Thoracic aorta (tissue), 2 donors: ENCODE measurements at regions not wholly inside any gene's neighbourhood (a gene's known extent, or its start where the extent isn't known, plus 50 kb on each side); places are given as distances from the start of the nearest gene placed in this dataset.

ENCODE experiments used
- ATAC-seq: fragments of 150-250 bp; one replicate; pipeline ENCODE4 v1.8.0; 2017; ENCODE audit warnings: low read depth; ENCODE audit not compliant: insufficient number of reproducible peaks, low FRiP score
- DNase-seq: peaks from one replicate; pipeline ENCODE4 v3.0.0-alpha.2; 2020; ENCODE audit warnings: low spot score
- H3K27ac ChIP-seq, 2 donors: fragments of 200-600 bp; sonication (generic); 1 replicate in 1 of 2; 2 replicates in 1 of 2; pipeline ENCODE4 v1.5.1; 2016; ENCODE audit warnings: mild to moderate bottlenecking in 2 of 2, moderate library complexity in 2 of 2
- H3K27me3 ChIP-seq: fragments of 200-600 bp; sonication (generic); replicated peaks from 2 replicates; pipeline ENCODE4 v1.6.0; 2016; ENCODE audit warnings: mild to moderate bottlenecking; ENCODE audit not compliant: insufficient read depth
- H3K36me3 ChIP-seq: fragments of 200-600 bp; sonication (generic); one replicate; pipeline ENCODE4 v1.5.1; 2016
- H3K4me1 ChIP-seq, 2 donors: fragments of 200-600 bp; sonication (generic); 1 replicate in 1 of 2; 2 replicates in 1 of 2; pipeline versions ENCODE4 v1.5.1 to v1.6.0; 2016; ENCODE audit warnings: low read depth in 2 of 2, mild to moderate bottlenecking in 1 of 2; ENCODE audit not compliant: control insufficient read depth in 1 of 2
- H3K4me3 ChIP-seq: fragments of 200-600 bp; sonication (generic); 2 replicates; pipeline ENCODE4 v1.5.1; 2016; ENCODE audit warnings: mild to moderate bottlenecking
- H3K9me3 ChIP-seq: fragments of 200-600 bp; sonication (generic); 2 replicates; pipeline ENCODE4 v1.5.1; 2016
- TF ChIP-seq, protein P1 (sequence below): fragments of 200-600 bp; sonication (generic); IDR thresholded peaks from one replicate; pipeline ENCODE4 v1.5.1; 2019; ENCODE audit warnings: antibody characterized with exemption

DNA sequence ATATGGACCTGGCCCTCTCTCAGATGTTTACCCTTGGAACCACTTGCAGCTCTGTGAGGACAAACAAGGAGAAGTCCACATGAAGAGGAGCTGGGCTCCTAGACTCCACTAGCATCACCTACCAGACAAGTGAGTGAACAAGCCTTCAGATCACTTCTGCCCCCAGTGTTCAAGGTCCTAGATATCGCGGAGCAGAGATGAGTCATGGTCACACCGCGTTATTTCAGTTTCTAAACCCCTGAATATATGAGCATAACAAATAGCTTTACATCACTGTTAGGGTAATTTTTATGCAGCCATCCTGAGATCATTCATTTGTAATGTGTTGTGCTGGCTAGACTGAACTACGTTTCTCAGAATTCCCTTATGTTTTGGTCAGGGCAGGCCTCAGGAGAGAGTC, 77.0 kb upstream of the DAP start:
- no peak for DNase-seq
- Histone ChIP-seq H3K36me3 (no peaks in the 10 kb centered on the region), H3K9me3 (no peaks in the 10 kb centered on the region), H3K4me3 (no peak overlapping the region), H3K4me1 (no peaks in the 10 kb centered on the region), H3K27me3 (no peaks in the 10 kb centered on the region), H3K27ac (no peak overlapping the region)
- TF ChIP-seq, protein P1, sequence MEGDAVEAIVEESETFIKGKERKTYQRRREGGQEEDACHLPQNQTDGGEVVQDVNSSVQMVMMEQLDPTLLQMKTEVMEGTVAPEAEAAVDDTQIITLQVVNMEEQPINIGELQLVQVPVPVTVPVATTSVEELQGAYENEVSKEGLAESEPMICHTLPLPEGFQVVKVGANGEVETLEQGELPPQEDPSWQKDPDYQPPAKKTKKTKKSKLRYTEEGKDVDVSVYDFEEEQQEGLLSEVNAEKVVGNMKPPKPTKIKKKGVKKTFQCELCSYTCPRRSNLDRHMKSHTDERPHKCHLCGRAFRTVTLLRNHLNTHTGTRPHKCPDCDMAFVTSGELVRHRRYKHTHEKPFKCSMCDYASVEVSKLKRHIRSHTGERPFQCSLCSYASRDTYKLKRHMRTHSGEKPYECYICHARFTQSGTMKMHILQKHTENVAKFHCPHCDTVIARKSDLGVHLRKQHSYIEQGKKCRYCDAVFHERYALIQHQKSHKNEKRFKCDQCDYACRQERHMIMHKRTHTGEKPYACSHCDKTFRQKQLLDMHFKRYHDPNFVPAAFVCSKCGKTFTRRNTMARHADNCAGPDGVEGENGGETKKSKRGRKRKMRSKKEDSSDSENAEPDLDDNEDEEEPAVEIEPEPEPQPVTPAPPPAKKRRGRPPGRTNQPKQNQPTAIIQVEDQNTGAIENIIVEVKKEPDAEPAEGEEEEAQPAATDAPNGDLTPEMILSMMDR, result no peak
- no peak for ATAC-seq

DNA sequence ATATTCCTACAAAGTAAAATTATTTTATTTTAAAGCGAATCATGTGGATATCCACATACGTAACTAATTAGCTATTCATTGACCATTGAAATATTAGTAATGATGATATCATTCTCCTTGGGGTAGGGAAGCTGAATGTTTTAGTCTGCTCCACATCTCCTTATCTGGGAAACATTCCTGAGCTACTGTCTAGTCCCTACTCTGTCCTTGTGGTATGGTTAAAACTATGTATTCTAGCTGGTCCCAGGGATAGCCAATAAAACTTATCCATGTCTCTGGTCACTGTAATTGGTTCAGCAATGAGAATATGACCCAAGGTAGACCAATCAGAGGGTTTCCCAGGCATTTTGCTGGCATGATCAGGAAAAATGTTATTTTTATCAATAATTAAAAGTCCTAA, 76.0 kb upstream of the DAP start:
- Histone ChIP-seq H3K4me1 (no peaks in the 10 kb centered on the region), H3K27ac (no peak overlapping the region), H3K4me3 (no peak overlapping the region), H3K27me3 (no peaks in the 10 kb centered on the region), H3K9me3 (no peaks in the 10 kb centered on the region), H3K36me3 (no peaks in the 10 kb centered on the region)
- TF ChIP-seq, protein P1, result no peak
- no peak for ATAC-seq
- DNase-seq, result no peak

DNA sequence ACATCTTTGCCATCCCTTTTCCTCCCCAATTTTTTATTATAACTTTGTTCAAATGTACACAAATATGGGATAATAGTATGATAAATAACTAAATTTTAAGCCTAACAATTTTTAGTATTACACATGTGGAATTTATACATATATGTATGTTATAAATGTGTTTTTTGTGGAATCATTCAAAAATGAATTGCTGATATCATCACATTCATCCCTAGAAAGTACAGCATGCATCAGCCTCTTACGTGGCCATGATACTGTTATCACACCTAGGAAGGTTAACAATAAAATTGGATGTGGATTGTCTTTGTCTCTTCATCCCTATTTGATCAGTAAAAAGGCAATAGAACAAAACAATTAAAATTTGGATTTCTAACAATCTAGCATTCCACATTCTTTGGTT, 73.7 kb upstream of the DAP start:
- Histone ChIP-seq H3K9me3 (no peaks in the 10 kb centered on the region), H3K27ac (no peak overlapping the region), H3K36me3 (no peaks in the 10 kb centered on the region), H3K4me1 (no peaks in the 10 kb centered on the region), H3K4me3 (no peak overlapping the region), H3K27me3 (no peaks in the 10 kb centered on the region)
- TF ChIP-seq, protein P1, result no peak
- ATAC-seq (no peak), DNase-seq (no peak)

DNA sequence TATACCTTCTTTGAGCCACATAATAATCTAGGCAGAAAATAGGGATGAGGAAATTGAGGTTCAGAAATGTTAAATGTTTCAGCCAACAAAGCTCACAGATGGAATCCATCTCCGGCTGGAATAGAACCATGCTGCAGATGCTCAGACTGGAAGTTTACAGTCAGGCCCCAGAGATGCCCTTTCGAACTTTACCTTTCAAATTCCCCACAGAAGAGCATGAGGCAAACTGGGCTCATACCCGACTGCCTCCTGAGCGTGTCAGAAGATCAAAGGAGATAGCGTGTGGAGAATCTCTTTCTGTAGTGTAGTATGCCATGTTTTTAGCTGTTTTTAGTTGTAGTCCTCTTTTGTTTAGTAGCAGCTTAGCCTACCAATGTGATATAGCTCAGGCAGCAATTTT, 72.0 kb upstream of the DAP start:
- ATAC-seq, result no peak
- H3K4me1 ChIP-seq, result peaks cover 0 to 4% of the 10 kb centered on the region in 2 donors
- no peak for DNase-seq
- TF ChIP-seq, protein P1, result no peak
- H3K27ac ChIP-seq, result no peak overlapping the region
- no peaks in the 10 kb centered on the region for H3K36me3 ChIP-seq
- H3K27me3 ChIP-seq, result no peaks in the 10 kb centered on the region
- H3K9me3 ChIP-seq, result no peaks in the 10 kb centered on the region
- H3K4me3 ChIP-seq, result no peak overlapping the region

DNA sequence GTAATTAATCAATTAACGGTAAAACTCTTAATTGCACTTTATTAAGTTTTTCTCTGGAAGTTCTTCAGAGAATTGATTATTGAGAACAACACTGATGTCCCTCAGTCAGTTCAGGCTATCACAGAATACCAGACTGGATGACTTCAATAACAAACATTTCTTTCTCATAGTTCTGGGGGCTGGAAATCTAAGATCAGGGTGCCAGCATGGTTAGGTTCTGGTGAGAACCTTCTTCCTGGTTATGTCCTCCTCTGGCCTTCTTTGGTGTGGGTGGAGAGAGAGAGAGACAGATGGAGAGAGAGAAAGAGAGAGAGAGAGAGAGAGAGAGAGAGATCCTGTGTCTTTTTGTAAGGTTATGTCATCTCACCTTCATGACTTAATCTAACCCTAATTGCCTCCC, 71.4 kb upstream of the DAP start:
- Histone ChIP-seq H3K27ac (no peak overlapping the region), H3K27me3 (no peaks in the 10 kb centered on the region), H3K36me3 (no peaks in the 10 kb centered on the region), H3K4me3 (no peak overlapping the region), H3K9me3 (no peaks in the 10 kb centered on the region), H3K4me1 (peaks cover 0 to 4% of the 10 kb centered on the region in 2 donors)
- TF ChIP-seq, protein P1, result no peak
- DNase-seq, result no peak
- no peak for ATAC-seq
